ENCODE measurements at regions not wholly inside any gene's neighbourhood (a gene's known extent, or its start where the extent isn't known, plus 50 kb on each side); places are given as distances from the start of the nearest gene placed in this dataset.
"Not testable (repeated sequence)": the region's sequence is repeated elsewhere in the genome, so short reads cannot be mapped to it uniquely, and the experiment has no call there.

DNA sequence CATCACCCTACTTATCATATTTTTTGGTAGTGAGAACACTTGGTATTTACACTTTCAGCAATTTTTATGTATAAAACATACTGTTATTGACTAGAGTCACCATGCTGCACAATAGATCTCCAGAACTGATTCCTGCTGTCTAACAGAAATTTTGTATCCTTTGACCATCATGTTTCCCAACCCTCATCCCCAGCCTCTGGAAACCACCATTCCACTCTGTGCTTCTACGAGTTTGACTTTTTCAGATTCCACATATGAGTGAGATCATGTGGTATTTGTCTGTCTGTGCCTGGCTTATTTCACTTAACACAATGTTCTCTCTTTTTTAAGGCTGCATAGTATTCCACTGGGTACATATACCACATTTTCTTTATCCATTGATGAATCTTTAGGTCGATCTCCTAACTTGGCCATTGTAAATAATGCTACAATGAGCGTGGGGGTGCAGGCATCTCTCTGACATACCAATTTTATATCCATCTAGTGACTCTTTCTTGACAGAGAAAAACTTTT lies 115.9 kb upstream of the RUNX1 start:
- no peak for DNase-seq (ENCODE audit: low read depth)

DNA sequence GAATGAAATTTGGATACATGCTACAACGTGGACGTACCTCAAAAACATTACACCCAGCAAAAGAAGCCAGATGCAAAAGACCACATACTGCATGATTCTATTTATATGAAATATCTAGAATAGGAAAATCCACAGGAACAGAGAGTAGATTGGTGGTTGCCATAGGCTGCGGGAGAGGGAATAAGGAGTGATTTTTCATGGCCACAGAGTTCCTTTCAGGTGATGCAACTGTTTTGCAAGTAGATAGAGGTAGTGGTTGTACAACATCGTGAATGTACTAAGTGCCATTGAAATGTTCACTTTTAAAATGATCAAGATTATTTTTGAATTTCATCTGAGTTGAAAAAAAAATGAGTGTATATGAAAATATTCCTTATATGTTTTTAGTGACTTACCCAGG lies 115.3 kb upstream of the RUNX1 start:
- DNase-seq (ENCODE audit: low read depth) = no peak

DNA sequence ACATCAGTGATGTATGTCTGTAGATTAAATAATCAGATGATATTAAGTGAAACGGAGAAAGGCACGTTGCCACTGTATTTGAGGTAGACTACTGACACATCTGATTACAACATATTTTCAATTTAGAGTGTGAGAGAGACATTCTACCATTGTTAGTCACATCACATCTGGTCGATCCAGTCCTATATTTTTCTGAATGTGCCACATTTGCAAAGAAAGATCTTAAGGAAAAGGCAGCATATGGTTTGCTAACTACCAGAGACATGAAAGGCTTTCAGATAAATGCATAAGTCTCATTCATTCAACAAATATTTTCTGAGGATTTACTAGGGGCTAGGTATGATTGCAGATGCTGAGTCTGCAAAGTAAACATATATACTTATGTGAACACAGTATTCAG lies 114.3 kb upstream of the RUNX1 start:
- DNase-seq (ENCODE audit: low read depth) = no peak

DNA sequence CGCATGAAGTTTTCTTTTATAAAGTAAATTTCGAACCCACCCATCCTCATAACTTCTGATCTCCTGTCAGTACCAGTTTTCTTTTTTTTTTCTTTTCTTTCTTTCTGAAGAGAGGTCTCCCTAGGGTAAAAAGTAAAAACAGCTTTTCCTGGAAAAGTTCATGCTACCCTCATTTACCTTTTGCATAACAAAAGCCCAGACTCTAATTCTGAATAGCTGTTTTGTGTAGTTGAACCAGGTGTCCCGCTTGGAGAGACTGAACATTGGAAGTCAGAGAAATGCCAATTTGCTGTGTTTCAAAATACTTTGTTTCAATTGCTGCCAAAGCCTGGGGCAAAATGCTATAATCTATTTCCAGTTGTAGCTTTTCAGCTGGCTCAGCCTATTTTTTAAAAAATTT lies 113.7 kb upstream of the RUNX1 start:
- no peak for DNase-seq (ENCODE audit: low read depth)

DNA sequence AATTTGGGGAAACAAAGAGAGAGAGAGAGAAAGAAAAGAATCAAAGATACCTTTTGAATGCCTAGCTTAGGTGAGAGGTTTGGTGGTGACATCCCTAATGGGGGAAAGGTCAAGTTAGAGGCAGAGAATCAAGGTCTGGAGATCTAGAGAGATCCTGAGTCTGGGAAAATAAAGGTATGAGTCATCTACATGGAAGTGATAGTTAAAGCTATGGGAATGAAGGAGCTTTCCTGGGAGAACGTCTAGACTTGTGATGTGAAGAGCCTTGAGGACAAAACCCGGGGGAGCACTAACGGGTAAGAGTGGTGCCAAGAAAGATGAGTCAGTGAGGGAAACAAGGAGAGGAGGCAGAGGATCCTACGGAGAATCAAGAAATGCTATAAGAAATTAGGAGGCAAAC lies 110.8 kb upstream of the RUNX1 start:
- no peak for DNase-seq (ENCODE audit: low read depth)

DNA sequence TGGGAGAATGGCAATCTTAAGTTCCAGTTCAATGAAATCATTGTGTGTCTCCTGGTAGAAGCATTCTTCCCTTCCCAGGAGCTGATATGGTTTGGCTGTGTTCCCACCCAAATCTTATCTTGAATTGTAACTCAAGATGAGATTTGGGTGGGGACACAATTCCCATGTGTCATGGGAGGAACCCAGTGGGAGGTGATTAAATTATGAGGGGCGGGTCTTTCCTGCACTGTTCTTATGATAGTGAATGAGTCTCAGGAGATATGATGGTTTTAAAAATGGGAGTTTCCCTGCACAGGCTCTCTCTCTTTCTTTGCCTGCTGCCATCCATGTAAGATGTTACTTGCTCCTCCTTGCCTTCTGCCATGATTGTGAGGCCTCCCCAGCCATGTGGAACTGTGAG lies 108.3 kb upstream of the RUNX1 start:
- DNase-seq (ENCODE audit: low read depth) = not testable (repeated sequence)

DNA sequence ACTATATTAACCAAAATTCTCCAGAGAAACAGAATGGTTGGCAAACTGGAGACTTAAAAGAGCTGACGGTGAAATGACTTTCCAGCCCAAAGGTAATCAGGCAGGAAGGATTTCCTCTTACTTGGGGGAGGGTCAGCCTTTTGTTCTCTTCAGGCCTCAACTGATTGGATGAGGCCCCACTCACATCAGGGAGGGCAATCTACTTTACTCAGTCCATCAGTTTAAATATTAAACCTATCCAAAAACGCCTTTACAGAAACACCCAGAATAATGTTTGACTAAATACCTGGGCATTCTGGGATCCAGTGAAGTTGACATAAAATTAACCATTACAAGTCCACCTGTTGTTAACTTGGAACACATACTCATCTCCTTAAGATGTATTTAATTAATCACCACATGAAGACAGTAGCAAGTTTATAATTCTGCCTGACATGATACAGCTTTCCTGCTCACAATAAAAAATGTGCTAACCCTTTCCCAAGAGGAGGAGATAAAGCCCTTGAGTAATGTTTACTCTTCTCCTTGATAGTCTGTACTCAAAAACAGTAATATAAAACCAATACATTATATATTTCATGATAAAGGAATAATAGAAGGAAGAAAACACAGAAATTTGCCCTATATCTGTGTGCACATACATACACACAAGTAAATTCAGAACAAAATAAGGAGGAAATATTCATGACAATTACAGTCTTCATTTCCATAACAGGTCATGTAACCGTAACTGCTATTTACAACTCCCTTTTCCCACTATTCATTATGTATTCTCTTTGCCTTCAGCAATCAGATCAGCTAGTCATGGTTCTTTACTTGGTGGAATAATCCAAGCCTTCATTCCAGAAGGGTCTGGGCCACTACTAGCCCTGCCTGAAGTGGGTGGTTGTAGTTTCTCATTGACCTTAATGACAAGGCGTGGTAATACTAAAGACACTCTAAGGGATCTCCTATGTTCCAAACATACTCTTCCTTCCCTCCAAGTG lies 107.5 kb upstream of the RUNX1 start:
- no peak for DNase-seq (ENCODE audit: low read depth)

DNA sequence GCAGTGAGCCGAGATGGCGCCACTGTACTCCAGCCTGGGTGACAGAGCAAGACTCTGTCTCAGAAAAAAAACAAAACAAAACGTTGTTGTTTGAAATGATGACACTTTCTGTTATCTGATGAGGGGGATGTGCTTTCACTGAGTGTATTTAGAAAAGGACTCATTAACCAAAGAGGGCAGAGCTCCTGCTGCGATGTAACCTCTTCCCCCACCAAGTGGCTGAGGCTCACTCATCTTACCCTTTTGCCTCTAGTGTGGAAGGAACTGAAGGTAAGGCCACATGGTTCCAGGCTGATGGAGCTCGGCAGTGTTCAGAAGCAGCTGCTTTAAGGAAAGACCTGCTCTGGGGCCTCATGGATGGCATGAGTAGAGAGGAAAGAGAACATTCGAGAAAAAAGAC lies 105.7 kb upstream of the RUNX1 start:
- no peak for DNase-seq (ENCODE audit: low read depth)

DNA sequence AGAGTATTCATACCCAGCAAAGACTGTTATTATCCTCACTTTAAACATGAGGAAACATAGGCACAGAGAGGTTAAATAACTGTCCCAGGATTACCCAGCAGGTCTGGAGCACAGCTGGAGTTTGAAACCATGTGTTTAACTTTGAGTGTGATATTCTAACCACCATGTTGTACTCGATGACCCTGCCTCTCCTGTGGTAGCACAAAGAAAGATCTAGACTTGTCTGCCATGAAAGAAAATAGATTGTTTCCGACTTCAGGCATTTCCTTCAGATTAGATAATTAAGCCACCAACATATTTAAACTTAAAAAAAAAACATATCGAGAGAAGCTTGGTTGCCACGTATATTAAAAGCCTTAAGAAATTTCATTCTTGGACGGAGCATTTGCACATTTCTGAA lies 104.6 kb upstream of the RUNX1 start:
- no peak for DNase-seq (ENCODE audit: low read depth)

DNA sequence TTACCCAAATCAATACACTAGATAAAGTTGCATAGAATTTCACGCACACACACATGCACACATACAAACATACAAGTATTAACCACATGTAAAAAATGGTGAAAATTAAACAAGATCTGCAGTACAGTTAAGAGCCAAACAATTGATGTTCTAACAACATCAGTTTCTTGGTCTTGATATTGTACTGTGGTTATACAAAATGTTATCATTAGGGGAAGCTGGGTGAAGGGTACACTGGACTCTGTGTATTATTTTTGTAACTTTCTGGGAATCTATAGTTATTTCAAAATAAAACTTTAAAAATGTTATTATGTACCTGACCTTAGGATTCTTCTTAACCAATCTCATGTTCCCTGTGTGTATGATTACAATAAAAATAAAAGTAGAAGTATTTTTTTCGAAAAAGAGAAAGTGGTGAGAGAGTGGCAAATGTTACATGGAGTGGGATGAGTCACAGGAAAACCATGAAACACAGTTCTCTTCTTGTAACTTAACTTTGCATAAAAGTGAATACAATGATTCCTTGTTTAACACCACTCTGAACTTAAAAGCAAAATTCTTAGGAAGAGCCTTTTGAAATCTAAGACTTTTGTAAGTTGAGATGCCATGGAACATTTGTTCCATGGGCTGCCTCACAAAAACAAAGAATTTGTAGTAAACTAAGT lies 101.6 kb upstream of the RUNX1 start:
- DNase-seq (ENCODE audit: low read depth) = no peak

DNA sequence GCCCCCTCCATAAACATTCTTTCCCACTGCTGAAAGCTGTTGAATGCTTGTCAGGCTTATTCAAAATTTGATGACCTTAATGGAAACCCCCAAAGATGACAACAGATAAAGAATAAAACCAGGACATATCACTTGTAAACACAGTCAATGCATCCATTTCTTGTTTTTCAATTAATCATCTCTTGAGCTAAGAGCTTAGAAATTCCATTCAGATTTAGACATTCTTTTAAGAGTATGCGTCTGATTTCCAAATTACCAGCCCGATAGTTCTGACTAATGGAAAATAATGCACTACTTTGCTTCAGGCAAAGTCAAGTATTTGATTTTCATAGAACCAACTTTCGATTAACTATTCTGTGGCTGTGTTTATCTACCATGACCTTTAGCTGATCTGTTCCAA lies 100.6 kb upstream of the RUNX1 start:
- no peak for DNase-seq (ENCODE audit: low read depth)

DNA sequence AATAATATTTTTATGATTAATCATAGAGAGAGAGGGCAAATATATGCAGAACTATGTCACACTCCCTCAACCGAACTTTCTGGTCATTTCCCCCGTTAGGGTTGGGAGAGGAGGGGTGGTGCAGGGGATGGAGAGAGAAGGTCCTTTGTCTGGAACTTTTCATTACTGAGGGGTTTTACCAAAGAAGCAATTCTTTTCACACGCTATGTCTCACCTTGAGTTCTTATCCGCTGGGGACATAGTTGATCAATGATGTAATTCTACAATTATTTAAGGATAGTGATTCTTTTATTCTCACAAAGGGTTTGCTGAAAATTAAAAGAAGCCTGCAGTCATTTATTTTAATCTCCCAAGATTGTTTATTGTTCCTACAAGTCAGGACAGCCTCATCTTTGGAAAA lies 98.3 kb upstream of the RUNX1 start:
- no peak for DNase-seq (ENCODE audit: low read depth)

DNA sequence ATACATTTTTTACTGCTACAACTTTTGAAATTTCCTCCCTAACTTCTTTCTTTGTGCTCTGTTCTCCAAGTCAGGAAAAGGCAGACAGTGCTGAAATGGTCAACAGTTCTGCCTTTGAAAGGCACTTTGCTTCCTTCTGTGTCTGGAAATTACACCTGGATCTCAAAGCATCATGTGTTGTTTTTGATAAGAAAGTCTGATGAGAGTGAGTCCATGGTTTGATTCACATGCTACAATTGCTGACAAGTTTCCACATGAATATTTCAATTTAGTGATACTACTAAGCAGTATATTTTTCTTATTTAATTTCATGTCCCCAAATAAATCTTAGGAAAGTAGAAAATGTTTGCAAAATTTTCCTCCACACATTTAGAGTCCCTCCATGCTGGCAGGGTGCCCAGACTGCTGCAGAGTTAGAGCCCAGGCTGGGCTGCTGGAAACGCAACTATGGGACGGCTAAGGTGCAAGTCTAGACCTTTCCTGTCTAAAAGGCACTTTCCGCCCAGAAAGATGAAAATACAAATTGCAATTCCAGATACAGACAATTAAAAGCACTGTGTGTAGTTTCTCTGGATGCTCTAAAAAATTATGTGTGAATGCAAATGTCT lies 96.6 kb upstream of the RUNX1 start:
- no peak for DNase-seq (ENCODE audit: low read depth)

DNA sequence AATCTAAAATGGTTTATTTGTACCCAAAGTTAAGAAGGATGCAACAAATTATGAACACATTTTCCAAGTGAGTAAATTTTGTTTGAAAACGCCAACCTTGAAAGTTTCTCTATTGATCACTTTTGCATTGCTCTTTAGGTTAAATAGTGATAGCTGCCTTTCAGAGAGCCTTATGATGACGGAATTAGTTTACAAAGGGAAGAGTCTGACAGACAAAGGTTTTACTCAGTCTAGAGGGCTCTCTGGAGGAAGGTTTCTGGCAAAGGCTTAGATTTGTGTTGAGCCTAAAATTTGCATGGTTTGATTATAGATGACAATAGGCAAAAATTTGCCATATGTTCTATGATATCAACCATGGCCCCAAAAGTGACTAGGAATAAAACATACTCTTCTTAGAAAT lies 95.9 kb upstream of the RUNX1 start:
- DNase-seq (ENCODE audit: low read depth) = no peak

DNA sequence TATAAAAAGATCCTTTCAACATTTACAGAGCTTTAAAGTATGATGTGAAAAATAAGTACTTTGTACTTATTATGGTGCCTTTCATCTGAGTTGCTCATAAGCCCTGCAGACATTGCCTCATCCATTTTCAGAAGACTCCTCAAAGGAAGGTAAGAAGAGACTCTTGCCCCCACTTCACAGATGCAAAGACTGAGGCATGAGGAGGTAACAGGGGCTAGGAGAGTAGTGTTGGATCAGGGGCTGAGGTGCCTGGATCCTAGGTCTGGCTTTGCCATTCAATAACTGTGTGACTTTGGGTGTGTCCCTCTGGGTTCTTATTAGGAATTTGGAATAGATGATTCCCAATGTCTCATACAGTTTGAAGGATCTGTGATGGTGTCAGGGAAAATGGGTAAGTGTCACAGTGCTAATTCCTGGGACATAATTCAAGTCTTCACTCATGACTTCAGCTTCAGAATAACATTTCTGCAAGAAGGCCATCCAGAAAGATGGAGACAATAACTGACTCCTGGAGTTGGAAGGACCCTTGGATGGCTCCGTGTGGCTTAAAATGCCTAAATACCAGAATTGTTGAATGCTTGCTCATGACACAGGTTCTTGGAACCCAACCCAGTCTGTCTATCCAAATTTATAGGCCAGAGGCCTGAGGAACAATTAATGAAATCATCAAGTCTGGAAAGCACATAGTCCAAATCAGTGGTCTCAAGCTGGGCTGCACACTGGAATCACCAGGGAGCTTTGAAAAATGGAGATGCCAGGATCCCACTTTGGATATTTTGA lies 93.1 kb upstream of the RUNX1 start:
- no peak for DNase-seq (ENCODE audit: low read depth)

DNA sequence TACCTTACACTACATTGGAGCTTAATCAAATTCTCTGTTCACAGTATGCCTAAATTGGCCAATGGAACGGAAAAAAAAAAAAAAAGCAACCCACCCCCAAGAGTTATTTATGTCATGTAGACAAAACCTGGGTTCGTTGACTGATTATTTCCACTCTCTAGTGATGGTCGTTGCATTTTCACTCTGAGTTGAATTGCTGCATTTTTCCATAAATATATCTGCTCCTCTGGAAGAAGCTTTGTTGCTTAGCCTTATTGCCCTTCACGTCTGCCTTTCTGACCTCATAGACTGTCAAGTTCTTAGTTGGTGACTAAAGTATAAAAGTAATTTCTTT lies 90.2 kb upstream of the RUNX1 start:
- peak; percentile 15 for DNase-seq (ENCODE audit: low read depth)

DNA sequence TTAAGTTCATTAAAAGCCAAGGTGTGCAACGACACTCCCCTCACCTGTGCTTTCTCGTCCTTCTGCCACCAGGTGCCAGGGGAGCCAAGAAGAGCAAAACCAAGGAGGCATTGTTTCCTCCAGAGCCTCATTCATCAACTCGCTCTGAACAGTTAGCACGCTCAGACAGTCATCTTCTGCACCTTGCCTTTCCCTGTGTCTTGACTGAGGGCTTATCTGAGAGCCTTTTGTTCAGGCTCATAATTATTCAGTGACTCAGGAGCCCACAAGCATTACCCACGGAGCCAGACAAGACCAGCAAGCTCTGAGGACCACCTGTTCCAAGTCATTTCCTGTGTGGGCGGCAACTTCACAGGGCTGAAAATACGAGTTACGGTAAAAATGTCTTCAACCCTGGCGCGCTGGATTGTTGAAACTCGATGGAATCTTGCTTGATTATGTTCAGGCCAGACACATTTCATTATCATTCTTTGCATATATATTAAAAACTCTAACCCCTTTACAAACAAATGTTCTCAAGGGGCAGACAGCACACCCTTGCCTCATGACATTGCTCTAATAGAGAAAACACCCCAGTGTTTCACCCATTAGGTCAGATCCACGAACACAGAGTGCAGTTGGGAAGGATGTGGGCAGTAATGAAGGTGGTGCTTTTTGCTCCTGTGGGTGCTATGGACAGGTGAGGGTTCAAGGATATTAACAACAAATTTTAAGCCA lies 89.7 kb upstream of the RUNX1 start:
- peak; percentile 74 for DNase-seq (ENCODE audit: low read depth)

DNA sequence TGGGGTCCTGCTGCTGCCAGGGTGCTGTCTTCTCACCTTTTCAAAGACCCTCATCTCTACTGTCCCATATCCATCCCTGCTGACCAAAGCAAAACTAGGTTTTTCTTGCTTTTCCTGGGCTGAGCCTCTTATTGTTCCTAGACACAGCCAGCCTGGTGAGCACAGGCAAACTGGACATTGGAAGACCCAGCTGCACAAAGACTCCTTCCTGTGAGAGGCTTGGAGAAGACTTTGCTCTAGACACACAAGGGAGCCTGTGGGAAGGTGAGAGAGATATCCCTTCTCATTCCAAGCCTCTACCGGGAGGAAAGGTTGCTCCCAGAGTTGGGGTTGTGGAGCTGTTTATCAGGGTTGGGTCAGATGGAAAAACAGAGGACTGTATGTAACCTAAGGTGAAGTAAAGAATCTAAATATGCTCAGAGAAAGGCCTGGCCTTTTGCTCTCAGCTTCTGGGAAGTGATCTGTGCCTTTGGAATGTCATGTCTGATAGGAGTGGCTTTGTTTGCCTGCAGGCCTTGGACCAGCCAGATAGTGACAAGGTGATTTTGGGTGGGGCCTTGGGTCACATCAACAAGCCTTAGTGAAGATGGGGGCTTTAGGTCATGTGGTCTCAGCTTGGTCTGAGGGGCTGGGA lies 87.6 kb upstream of the RUNX1 start:
- DNase-seq (ENCODE audit: low read depth) = no peak

DNA sequence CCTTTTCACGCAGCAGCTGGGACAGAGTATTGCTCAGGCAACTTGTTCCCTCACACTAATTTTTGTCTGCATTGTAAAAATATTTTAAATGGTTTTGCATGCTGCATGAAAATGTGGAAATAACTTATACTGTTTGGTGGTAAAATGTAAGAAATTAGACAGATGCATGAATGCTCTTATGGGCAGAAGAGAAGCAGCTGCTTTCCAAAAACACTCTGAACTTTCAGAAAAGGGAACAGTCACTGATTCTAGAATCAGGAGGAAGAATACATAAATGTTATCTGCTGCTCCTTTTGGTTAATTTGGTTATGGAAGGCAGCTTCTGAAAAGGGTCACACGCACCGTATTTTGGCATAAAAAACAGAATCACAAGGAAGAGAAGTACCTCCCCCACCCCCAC lies 87.0 kb upstream of the RUNX1 start:
- no peak for DNase-seq (ENCODE audit: low read depth)

DNA sequence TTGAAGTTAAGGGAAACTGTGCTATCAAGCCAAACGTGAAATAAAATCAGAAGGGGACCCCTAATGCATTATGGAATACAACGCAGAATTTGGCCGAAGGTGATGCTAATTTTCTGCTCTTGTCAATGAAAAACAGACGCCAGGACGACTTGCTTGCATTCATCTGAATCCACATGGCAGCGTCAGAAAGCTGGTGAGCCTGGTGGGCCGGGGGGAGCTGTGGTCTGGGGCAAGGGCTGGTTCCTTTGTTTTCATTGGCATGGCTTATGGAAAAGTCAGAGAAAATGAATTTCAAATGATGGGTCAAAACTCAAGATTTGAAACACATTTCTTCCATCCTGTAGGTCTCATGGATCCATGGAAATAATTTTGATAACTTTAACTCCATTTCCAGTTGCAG lies 86.4 kb upstream of the RUNX1 start:
- no peak for DNase-seq (ENCODE audit: low read depth)

DNA sequence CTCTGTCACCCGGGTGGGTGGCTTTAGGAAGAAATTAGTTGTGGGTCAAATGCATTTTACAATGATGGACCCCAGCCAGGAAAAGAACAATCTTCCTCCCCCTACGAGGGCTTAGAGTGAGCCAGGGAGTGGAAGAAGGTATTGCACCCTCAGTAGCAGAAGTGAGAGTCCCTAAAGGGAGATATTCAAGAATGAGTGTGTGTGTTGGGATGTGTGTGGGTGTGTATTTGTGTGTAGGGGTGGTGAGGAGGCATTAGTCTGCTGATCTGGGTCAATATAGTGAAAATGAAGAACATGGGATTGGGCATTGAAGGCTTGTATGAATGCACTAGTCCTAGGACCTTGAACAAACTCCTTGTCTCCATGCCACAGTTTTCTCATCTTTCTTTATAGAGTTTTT lies 85.2 kb upstream of the RUNX1 start:
- no peak for DNase-seq (ENCODE audit: low read depth)
